ENCODE measurements at regions not wholly inside any gene's neighbourhood (a gene's known extent, or its start where the extent isn't known, plus 50 kb on each side); places are given as distances from the start of the nearest gene placed in this dataset. TPM values are rescaled to one million over a fixed set of nuclear protein-coding genes. Genes with fewer than 3 reads are reported as not detected.

DNA sequence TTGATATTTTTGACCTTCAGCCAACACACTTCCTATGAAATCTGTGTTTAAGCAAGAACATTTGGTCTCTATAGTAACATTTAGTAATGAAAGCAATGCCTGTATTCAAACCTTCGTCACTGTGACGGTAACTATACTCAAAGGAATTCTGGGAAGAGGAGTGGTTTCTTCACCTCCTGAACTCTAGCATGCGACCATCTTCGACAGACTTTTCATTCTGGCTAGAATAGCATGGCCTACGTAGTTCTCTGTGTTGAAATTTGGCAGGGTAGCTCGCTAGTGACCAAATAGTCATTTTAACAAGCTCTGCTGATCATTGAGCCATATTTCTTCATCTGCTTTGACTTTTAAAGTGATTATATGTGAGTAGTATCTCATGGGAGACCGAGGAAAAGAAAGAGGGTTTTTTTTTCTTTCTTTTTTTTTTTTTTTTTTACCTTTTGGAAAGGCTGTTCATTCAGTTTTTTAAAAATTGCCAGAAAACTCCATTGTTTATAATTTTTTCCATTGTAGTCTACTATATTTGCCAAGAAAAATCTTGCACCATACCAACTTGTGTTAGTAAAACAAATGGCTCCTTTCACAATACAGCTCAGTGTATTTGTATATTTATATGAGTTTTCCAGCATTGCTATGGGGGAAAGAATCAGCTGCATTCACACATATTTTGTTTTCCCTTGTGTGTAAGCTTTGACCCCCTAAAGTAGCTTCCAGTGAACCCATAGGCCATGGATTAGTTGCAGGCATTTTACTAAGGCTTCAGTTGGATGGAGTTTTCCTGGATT, 166.8 kb downstream of the NNT start (continued):
- TF ChIP-seq STAT5B (CRISPR knock-in tag; IDR thresholded peaks at IDR 0.05) (no peak), SREBF1 (IDR thresholded peaks at IDR 0.05; ENCODE audit: borderline replicate concordance, low read depth, low read length) (no peak), CSDE1 (IDR thresholded peaks at IDR 0.05) (no peak), ZNF507 (tag; conservative IDR thresholded peaks at IDR 0.05) (no peak), NR2C1 (IDR thresholded peaks at IDR 0.05) (no peak), NR2C1 (tag; IDR thresholded peaks at IDR 0.05) (peak; percentile 69), ELF1 (tag; IDR thresholded peaks at IDR 0.05) (no peak), IRF1 (CRISPR knock-in tag; IDR thresholded peaks at IDR 0.05; ENCODE audit: borderline replicate concordance) (no peak), FOXP4 (CRISPR knock-in tag; IDR thresholded peaks at IDR 0.05; ENCODE audit: borderline replicate concordance) (no peak), NUFIP1 (IDR thresholded peaks at IDR 0.05; ENCODE audit: partially characterized antibody) (no peak)

Small RNAs in the stretch of these regions (small RNA-seq; reads per million reads assigned to genes)
- gene RNU6-381P: not detected
